NB4 (cell line): ENCODE measurements at regions not wholly inside any gene's neighbourhood (a gene's known extent, or its start where the extent isn't known, plus 50 kb on each side); places are given as distances from the start of the nearest gene placed in this dataset.
"Not testable (repeated sequence)": the region's sequence is repeated elsewhere in the genome, so short reads cannot be mapped to it uniquely, and the experiment has no call there.

Experiments
- CTCF ChIP-seq: IDR thresholded peaks from one replicate; pipeline ENCODE4 v1.5.1; 2012; ENCODE audit warnings: low read depth, low read length
- MAX ChIP-seq: IDR thresholded peaks from 2 replicates; pipeline ENCODE4 v1.6.1; 2011; ENCODE audit warnings: low read depth, low read length
- POLR2A ChIP-seq: IDR thresholded peaks from 2 replicates; pipeline ENCODE4 v1.6.1; 2011; ENCODE audit warnings: mild to moderate bottlenecking; ENCODE audit not compliant: insufficient read length; ENCODE audit errors: extremely low read depth

- not testable (repeated sequence) for TF ChIP-seq CTCF, POLR2A, MAX
Observed at GRCh38 chr16:79984149-79984548, 383.6 kb upstream of the MAF start.
